RCC 7860 (cell line): ENCODE measurements at regions not wholly inside any gene's neighbourhood (a gene's known extent, or its start where the extent isn't known, plus 50 kb on each side); places are given as distances from the start of the nearest gene placed in this dataset.
A peak's percentile ranks its signal among the peaks of the same experiment; 100 is the strongest.
"Not testable (repeated sequence)": the region's sequence is repeated elsewhere in the genome, so short reads cannot be mapped to it uniquely, and the experiment has no call there.

Experiments used
- DNase-seq: peaks from one replicate; pipeline ENCODE4 v3.0.0-alpha.2; 2015; ENCODE audit warnings: low spot score
- FAIRE-seq: peaks from 2 replicates; lab custom pipeline; 2012; peaks lifted over from hg19 to GRCh38; lab: Jason Lieb, UNC

- FAIRE-seq, DNase-seq: not testable (repeated sequence)
Observed at GRCh38 chr7:6986892-6987291, 160.8 kb upstream of the CCZ1B start.

- FAIRE-seq, DNase-seq: not testable (repeated sequence)
Observed at GRCh38 chr7:6988608-6989007, 162.5 kb upstream of the CCZ1B start.

- not testable (repeated sequence) for FAIRE-seq, DNase-seq
Observed at GRCh38 chr7:6989968-6990367, 163.9 kb upstream of the CCZ1B start.

DNA sequence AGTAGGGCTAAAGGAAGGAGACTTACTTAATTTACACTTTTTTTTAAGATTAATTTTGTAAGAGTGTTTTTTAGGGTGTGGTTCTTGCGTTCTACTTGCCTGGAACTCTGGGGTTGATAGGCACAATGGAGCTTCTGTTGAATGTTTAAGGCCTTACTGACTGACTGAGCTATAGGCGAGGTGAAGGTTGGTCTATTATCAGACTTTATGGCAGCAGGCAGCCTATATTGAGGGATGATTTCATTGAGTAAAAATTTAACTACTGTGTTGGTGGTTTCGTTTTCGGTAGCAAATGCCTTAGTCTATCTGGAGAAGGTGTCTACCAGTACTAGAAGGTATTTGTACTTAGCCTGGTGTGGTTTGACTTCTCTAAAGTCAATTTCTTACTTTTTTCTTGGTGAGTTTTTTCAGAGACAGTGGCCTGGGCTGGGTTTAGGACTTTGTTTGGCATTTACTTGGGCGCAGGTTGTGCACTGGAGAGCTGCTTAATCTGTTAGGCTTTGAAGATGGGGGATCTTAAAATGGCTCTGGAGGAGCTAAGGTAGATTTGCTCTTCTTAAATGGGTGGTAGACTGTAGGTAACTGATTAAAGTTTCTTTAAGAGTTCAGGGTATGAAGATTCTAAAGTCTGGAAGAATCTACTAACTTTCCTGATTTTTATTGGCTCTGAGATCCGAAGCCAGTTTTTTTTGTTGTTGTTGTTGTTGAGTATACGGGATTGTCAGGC is 164.5 kb upstream of the CCZ1B start:
- peak; percentile 60 for FAIRE-seq
- peak; percentile 76 for DNase-seq

- not testable (repeated sequence) for FAIRE-seq
- DNase-seq, result peak; percentile 74
Observed at GRCh38 chr7:6991169-6991611, 165.1 kb upstream of the CCZ1B start.

GRCh38 chr7:6991686-6992085 is 165.6 kb upstream of the CCZ1B start:
- FAIRE-seq, DNase-seq: not testable (repeated sequence)

DNA sequence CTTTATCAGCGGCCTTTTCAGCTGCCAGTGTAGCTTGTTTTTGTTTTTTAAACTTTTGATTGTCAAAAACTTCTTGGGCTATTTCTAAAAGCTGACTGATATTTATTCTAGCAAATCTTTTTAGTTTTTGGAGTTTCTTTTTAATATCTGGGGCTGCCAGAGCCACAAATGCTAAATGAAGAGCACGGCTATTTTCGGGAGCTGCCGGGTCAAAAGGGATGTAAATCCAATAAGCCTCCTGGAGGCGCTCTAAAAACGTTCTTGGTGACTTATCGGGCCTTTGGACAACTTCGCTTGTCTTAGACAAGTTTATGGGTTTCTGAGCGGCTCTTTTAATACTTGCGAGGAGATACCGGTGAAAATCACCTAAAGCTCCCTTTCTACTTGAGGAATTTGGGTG is 166.1 kb upstream of the CCZ1B start:
- not testable (repeated sequence) for FAIRE-seq

DNA sequence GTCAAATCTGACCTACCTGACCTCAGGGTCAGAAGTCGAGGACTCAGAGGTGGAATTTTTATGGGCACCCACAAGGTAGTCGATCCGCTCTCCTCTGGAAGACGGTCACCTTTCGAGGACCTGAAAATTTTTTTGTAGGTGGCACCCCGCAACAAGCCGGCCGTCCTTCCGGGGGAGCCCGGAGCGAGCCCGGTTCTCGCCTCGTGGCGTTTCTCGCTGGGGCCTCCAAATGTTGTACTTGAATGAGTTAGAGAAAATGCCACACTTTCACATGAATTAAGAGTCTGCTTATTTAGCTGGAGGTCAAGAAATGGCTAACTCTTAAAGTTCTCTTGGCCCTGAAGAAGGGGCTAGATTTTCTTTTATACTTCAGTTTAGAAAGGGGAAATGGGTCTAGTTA is 169.0 kb upstream of the CCZ1B start:
- FAIRE-seq, result not testable (repeated sequence)

More for the DNA sequence above, 166.1 kb upstream of the CCZ1B start:
- not testable (repeated sequence) for DNase-seq

GRCh38 chr7:6995493-6996289 is 169.6 kb upstream of the CCZ1B start:
- not testable (repeated sequence) for FAIRE-seq, DNase-seq

More for the DNA sequence above, 169.0 kb upstream of the CCZ1B start:
- DNase-seq, result not testable (repeated sequence)

GRCh38 chr7:6999067-6999666 is 173.1 kb upstream of the CCZ1B start:
- not testable (repeated sequence) for DNase-seq, FAIRE-seq

DNA sequence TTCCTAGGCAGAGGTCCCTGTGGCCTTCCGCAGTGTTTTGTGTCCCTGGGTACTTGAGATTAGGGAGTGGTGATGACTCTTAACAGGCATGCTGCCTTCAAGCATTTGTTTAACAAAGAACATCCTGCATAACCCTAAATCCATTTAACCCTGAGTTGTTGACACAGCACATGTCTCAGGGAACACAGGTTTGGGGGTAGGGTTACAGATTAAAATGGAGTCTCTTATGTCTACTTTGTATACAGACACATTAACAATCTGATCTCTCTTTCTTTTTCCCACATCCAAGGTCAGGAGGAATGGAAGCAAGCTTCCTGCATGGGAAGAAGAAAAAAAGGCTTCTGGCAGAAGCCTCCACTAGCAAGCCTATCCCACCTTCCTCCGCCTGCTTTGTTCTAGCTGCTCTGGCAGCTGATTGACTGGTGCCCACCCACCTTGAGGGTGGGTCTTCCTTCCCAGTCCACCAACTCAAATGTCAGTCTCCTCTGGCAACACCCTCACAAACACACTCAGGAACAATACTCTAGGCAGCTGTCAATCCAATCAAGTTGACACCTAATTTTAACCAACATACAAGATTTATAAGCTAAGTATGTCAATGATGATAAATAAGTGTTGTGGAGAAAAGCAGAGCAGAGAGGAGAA is 176.5 kb upstream of the CCZ1B start:
- DNase-seq (no peak), FAIRE-seq (no peak)

DNA sequence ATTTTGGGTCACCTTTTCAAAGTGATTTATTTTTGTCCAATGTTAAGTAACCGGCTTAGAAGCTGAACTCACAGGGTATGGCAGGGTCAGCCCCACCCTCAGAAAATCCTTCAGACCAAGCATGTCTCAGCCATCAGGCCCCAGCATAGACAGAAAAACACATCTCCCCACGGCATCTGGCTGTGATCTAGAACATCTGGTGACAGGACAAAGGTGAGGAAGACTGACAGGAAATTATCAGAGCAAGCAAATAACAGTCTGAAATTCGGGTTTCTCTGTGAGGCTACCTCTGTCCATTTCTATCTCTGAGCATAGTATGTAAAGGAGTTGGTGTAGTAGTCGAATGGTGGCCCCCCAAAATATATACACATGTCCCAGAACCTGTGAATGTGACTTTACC is 177.0 kb upstream of the C1GALT1 start:
- FAIRE-seq (no peak), DNase-seq (no peak)

- not testable (repeated sequence) for DNase-seq, FAIRE-seq
Observed at GRCh38 chr7:7005949-7006348, 176.4 kb upstream of the C1GALT1 start.

- DNase-seq, result not testable (repeated sequence)
Observed at GRCh38 chr7:7011241-7011640, 171.1 kb upstream of the C1GALT1 start.

DNA sequence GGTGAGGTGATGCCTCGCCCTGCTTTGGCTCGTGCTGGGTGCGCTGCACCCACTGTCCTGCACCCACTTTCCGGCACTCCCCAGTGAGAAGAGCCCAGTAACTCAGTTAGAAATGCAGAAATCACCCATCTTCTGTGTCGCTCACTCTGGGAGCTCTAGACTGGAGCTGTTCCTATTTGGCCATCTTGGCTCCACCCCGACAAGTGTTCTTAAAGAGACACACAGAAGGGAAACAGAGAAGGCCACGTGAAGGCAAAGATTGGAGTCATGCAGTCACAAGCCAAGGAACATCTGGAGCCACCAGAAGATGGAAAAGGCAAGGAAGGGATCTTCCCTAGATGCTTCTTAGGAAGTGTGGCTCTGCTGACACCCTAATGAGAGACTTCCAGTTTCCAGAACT is 170.6 kb upstream of the C1GALT1 start:
- DNase-seq, FAIRE-seq: not testable (repeated sequence)

More at GRCh38 chr7:7011241-7011640, 171.1 kb upstream of the C1GALT1 start:
- FAIRE-seq, result not testable (repeated sequence)

- no peak for DNase-seq
- FAIRE-seq, result no peak
Observed at GRCh38 chr7:7014827-7015595, 167.3 kb upstream of the C1GALT1 start.

DNA sequence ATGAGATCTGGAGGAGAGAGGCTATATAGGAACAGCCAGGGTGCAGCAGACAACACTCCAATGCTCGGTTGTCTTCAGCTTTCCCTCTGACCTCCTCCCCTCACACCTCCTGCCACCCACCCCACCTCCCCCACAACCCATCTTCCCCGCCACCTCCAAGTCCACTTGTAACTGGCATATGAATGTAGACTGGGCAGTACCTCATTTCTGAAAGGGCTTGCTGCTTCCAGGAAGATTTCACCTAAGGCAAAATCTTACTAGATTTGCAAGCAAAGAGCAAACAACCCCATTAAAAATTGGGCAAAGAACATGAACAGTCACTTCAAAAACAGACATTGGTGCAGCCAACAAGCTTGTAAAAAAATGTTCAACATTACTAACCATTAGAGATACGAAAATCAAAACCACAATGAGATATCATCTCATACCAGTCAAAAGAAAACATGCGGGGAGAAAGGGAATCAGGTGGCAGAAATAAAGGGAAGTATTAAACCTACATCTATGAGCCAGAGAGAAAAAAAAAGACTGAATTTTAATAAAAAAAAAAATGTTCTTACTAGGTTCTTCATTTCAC is 164.6 kb upstream of the C1GALT1 start:
- FAIRE-seq (no peak), DNase-seq (no peak)

GRCh38 chr7:7018290-7018689 is 164.1 kb upstream of the C1GALT1 start:
- DNase-seq (no peak), FAIRE-seq (no peak)

DNA sequence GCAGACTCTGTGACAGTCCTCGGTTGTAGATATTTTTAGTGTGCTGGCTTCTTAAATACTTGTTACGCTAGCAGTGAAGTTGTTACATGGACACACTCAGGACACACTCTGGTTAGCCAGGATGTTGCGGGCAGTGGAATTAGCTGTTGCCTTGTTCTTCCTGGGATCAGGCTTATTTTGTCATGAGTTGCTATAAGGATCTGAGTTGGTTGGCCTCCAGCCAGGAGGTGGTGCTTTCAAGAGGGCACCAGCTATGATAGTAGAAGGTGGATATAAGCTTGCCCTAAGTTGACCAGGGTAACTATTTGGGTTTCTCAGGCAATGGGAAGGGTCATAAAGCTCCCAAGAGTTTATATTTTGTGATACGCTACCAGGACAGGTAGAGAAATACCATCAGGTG is 150.1 kb upstream of the C1GALT1 start:
- no peak for DNase-seq
- FAIRE-seq, result no peak

DNA sequence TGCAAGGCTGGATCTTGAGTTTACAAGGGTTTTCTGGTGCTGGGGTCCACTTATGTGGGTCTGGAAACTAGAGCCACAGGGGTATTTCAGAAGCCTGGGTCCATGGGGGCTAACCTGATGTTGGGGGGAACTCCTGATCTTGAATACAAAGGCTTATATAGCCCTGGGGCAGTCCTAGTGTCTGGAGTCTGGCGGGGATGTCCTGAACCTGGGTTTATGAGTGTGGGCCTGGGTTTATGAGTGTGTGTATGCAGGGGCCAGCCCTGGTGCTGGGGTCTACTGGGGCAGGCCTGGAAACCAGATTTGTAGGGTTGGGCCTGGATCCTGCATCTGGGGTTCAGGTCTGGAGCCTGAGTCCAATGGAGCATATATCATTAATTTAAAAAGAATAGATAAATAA is 146.5 kb upstream of the C1GALT1 start:
- FAIRE-seq, result no peak
- no peak for DNase-seq
